Liver (tissue), 8 donors: ENCODE measurements at regions not wholly inside any gene's neighbourhood (a gene's known extent, or its start where the extent isn't known, plus 50 kb on each side); places are given as distances from the start of the nearest gene placed in this dataset.

Experiments
- DNase-seq: peaks from one replicate; pipeline ENCODE4 v3.0.0-alpha.2; 2017; ENCODE audit warnings: low spot score
- H3K27ac ChIP-seq, 2 donors: one replicate each; pipeline ENCODE4 v1.7.0; 2013; ENCODE audit warnings: inconsistent platforms in 2 of 2, low read length in 2 of 2, control low read depth in 1 of 2, low read depth in 1 of 2, mild to moderate bottlenecking in 1 of 2
- H3K27me3 ChIP-seq, 4 donors: one replicate each; pipeline versions ENCODE4 v1.6.1 to v1.7.0; 2013; ENCODE audit warnings: low read length in 3 of 4, inconsistent platforms in 1 of 4, mild to moderate bottlenecking in 1 of 4, moderate library complexity in 1 of 4; ENCODE audit not compliant: control insufficient read depth in 4 of 4, insufficient read depth in 4 of 4
- H3K36me3 ChIP-seq, 4 donors: one replicate each; pipeline versions ENCODE4 v1.6.1 to v1.7.0; 2013; ENCODE audit warnings: low read length in 3 of 4, mild to moderate bottlenecking in 3 of 4, low read depth in 1 of 4, moderate library complexity in 1 of 4; ENCODE audit not compliant: control insufficient read depth in 4 of 4, insufficient read depth in 3 of 4
- H3K4me1 ChIP-seq, 4 donors: one replicate each; pipeline versions ENCODE4 v1.6.1 to v1.7.0; 2013; ENCODE audit warnings: low read length in 3 of 4, mild to moderate bottlenecking in 3 of 4, moderate library complexity in 1 of 4; ENCODE audit not compliant: control insufficient read depth in 4 of 4, insufficient read depth in 4 of 4
- H3K4me3 ChIP-seq, 3 donors: one replicate each; pipeline versions ENCODE4 v1.6.1 to v1.7.0; 2013; ENCODE audit warnings: low read length in 3 of 3, control low read depth in 1 of 3, low read depth in 1 of 3, mild to moderate bottlenecking in 1 of 3
- H3K9ac ChIP-seq, 2 donors: one replicate each; pipeline ENCODE4 v1.7.0; 2013; ENCODE audit warnings: low read length in 2 of 2, mild to moderate bottlenecking in 2 of 2, moderate library complexity in 2 of 2, control low read depth in 1 of 2, low read depth in 1 of 2
- H3K9me3 ChIP-seq, 4 donors: one replicate each; pipeline versions ENCODE4 v1.6.1 to v1.7.0; 2013; ENCODE audit warnings: low read length in 3 of 4; ENCODE audit not compliant: control insufficient read depth in 4 of 4
- EGR1 ChIP-seq, 2 donors: IDR thresholded peaks; 2 replicates each; pipeline ENCODE4 v1.6.1; 2016 to 2018; ENCODE audit warnings: antibody characterized with exemption in 2 of 2, low read depth in 2 of 2
- FOXA1 ChIP-seq: IDR thresholded peaks from 2 replicates; pipeline ENCODE4 v1.6.1; 2016; ENCODE audit warnings: antibody characterized with exemption
- FOXA2 ChIP-seq: IDR thresholded peaks from 2 replicates; pipeline ENCODE4 v1.6.1; 2016; ENCODE audit warnings: antibody characterized with exemption
- GABPA ChIP-seq, 2 donors: IDR thresholded peaks in 1 of 2; conservative IDR thresholded peaks in 1 of 2; 2 replicates each; pipeline ENCODE4 v1.6.1; 2016; ENCODE audit warnings: antibody characterized with exemption in 2 of 2, mild to moderate bottlenecking in 1 of 2, moderate library complexity in 1 of 2
- HNF4A ChIP-seq, 2 donors: conservative IDR thresholded peaks; 2 replicates each; pipeline ENCODE4 v1.6.1; 2016; ENCODE audit warnings: antibody characterized with exemption in 2 of 2, mild to moderate bottlenecking in 2 of 2
- HNF4G ChIP-seq: IDR thresholded peaks from 2 replicates; pipeline ENCODE4 v1.6.1; 2016; ENCODE audit warnings: antibody characterized with exemption
- JUND ChIP-seq, 2 donors: IDR thresholded peaks; 2 replicates each; pipeline ENCODE4 v1.6.1; 2016; ENCODE audit warnings: antibody characterized with exemption in 2 of 2
- MAX ChIP-seq: IDR thresholded peaks from 2 replicates; pipeline ENCODE4 v1.6.1; 2016; ENCODE audit warnings: antibody characterized with exemption
- NR2F2 ChIP-seq: IDR thresholded peaks from 2 replicates; pipeline ENCODE4 v1.6.1; 2016; ENCODE audit warnings: antibody characterized with exemption
- RAD21 ChIP-seq, 2 donors: IDR thresholded peaks; 2 replicates each; pipeline ENCODE4 v1.6.1; 2016; ENCODE audit warnings: antibody characterized with exemption in 2 of 2, mild to moderate bottlenecking in 2 of 2
- RXRA ChIP-seq, 2 donors: IDR thresholded peaks; 2 replicates each; pipeline ENCODE4 v1.6.1; 2017 to 2018; ENCODE audit warnings: antibody characterized with exemption in 2 of 2, mild to moderate bottlenecking in 1 of 2
- SP1 ChIP-seq: IDR thresholded peaks from 2 replicates; pipeline ENCODE4 v1.6.1; 2018; ENCODE audit warnings: antibody characterized with exemption, mild to moderate bottlenecking
- TAF1 ChIP-seq: conservative IDR thresholded peaks from 2 replicates; pipeline ENCODE4 v1.6.1; 2016; ENCODE audit warnings: antibody characterized with exemption, mild to moderate bottlenecking
- YY1 ChIP-seq: IDR thresholded peaks from 2 replicates; pipeline ENCODE4 v1.6.1; 2016; ENCODE audit warnings: antibody characterized with exemption, mild to moderate bottlenecking
- ZBTB33 ChIP-seq: IDR thresholded peaks from 2 replicates; pipeline ENCODE4 v1.6.1; 2016; ENCODE audit warnings: antibody characterized with exemption
- WGBS: extraction: QIAGEN DNeasy Blood & Tissue Kit; methylation state at CpG from one replicate; pipeline ENCODE4 v1.1.7; 2013; 5-methylcytosine and 5-hydroxymethylcytosine counted together
- TF ChIP-seq, protein P1 (sequence below): IDR thresholded peaks from 2 replicates; pipeline ENCODE4 v1.6.1; 2016; ENCODE audit warnings: antibody characterized with exemption
- TF ChIP-seq, protein P2 (sequence below): fragments of 150-350 bp; IDR thresholded peaks from 2 replicates; pipeline ENCODE4 v1.5.1; 2017; ENCODE audit warnings: improper control_type of control experiment, low read depth, low read length; ENCODE audit not compliant: missing input control
- TF ChIP-seq, protein P3 (sequence below): IDR thresholded peaks from 2 replicates; pipeline ENCODE4 v1.6.1; 2016; ENCODE audit warnings: antibody characterized with exemption, mild to moderate bottlenecking
- donor health status: healthy.
- donor health status: healthy.
- donor health status: healthy.
- donor health status: healthy.
- donor health status: healthy.

GRCh38 chr10:131021246-131021895, 290.1 kb downstream of the TCERG1L start:
- no peaks in the 10 kb centered on the region for H3K9me3 ChIP-seq
- H3K36me3 ChIP-seq = no peaks in the 10 kb centered on the region
- H3K4me1 ChIP-seq = no peaks in the 10 kb centered on the region
- 81% methylated on average over 16 of the region's 16 CpGs for WGBS
- no peak overlapping the region for H3K4me3 ChIP-seq
- DNase-seq = no peak
- H3K27ac ChIP-seq = no peak overlapping the region
- H3K27me3 ChIP-seq = no peaks in the 10 kb centered on the region
- TF ChIP-seq RXRA (IDR thresholded peaks at IDR 0.05) = no peak
- TF ChIP-seq EGR1 (IDR thresholded peaks at IDR 0.05; ENCODE audit: low read depth in 2 of 2) = no peak
- no peak for TF ChIP-seq ZBTB33
- TF ChIP-seq, protein P1, sequence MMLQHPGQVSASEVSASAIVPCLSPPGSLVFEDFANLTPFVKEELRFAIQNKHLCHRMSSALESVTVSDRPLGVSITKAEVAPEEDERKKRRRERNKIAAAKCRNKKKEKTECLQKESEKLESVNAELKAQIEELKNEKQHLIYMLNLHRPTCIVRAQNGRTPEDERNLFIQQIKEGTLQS = no peak
- TF ChIP-seq SP1 = no peak
- TF ChIP-seq FOXA1 = no peak
- no peak for TF ChIP-seq NR2F2
- TF ChIP-seq GABPA (IDR thresholded peaks at IDR 0.05 in 1 of 2, conservative IDR thresholded peaks at IDR 0.05 in 1 of 2) = no peak
- no peak for TF ChIP-seq YY1
- TF ChIP-seq, protein P2, sequence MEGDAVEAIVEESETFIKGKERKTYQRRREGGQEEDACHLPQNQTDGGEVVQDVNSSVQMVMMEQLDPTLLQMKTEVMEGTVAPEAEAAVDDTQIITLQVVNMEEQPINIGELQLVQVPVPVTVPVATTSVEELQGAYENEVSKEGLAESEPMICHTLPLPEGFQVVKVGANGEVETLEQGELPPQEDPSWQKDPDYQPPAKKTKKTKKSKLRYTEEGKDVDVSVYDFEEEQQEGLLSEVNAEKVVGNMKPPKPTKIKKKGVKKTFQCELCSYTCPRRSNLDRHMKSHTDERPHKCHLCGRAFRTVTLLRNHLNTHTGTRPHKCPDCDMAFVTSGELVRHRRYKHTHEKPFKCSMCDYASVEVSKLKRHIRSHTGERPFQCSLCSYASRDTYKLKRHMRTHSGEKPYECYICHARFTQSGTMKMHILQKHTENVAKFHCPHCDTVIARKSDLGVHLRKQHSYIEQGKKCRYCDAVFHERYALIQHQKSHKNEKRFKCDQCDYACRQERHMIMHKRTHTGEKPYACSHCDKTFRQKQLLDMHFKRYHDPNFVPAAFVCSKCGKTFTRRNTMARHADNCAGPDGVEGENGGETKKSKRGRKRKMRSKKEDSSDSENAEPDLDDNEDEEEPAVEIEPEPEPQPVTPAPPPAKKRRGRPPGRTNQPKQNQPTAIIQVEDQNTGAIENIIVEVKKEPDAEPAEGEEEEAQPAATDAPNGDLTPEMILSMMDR = no peak
- TF ChIP-seq, protein P3, sequence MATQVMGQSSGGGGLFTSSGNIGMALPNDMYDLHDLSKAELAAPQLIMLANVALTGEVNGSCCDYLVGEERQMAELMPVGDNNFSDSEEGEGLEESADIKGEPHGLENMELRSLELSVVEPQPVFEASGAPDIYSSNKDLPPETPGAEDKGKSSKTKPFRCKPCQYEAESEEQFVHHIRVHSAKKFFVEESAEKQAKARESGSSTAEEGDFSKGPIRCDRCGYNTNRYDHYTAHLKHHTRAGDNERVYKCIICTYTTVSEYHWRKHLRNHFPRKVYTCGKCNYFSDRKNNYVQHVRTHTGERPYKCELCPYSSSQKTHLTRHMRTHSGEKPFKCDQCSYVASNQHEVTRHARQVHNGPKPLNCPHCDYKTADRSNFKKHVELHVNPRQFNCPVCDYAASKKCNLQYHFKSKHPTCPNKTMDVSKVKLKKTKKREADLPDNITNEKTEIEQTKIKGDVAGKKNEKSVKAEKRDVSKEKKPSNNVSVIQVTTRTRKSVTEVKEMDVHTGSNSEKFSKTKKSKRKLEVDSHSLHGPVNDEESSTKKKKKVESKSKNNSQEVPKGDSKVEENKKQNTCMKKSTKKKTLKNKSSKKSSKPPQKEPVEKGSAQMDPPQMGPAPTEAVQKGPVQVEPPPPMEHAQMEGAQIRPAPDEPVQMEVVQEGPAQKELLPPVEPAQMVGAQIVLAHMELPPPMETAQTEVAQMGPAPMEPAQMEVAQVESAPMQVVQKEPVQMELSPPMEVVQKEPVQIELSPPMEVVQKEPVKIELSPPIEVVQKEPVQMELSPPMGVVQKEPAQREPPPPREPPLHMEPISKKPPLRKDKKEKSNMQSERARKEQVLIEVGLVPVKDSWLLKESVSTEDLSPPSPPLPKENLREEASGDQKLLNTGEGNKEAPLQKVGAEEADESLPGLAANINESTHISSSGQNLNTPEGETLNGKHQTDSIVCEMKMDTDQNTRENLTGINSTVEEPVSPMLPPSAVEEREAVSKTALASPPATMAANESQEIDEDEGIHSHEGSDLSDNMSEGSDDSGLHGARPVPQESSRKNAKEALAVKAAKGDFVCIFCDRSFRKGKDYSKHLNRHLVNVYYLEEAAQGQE = no peak
- TF ChIP-seq RAD21 (IDR thresholded peaks at IDR 0.05) = no peak
- TF ChIP-seq HNF4A (conservative IDR thresholded peaks at IDR 0.05) = no peak
- no peak for TF ChIP-seq JUND (IDR thresholded peaks at IDR 0.05)
- TF ChIP-seq FOXA2 = no peak
- TF ChIP-seq HNF4G = no peak
- TF ChIP-seq TAF1 = no peak
- TF ChIP-seq MAX = no peak
- H3K9ac ChIP-seq = no peak overlapping the region
